CD4-positive, alpha-beta T cell treated with Interleukin-15 for 4 hours (primary cell): ENCODE measurements at regions not wholly inside any gene's neighbourhood (a gene's known extent, or its start where the extent isn't known, plus 50 kb on each side); places are given as distances from the start of the nearest gene placed in this dataset.
"Not testable (repeated sequence)": the region's sequence is repeated elsewhere in the genome, so short reads cannot be mapped to it uniquely, and the experiment has no call there.

ENCODE experiments used
- DNase-seq: peaks from one replicate; pipeline ENCODE4 v3.0.0-alpha.2; 2020; ENCODE audit warnings: low spot score

DNA sequence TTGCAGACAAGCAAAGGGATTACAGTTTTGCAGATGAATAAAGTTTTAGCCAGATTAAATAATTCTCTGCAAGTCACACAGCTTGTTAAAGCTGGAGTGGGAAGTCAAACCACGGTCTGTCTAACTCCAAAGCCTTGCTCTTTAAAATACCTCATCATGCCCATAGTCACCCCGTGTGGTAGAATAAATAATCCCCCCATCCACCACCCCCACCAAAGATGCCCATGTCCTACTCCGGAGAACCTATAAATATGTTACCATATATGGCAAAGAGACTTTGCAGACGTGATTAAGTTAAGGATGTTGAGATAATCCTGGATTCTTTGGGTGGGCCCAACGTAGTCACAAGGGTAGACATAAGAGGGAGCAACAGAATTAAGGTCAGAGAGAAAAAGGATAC is 118.7 kb downstream of the BEND2 start:
- DNase-seq, result no peak

DNA sequence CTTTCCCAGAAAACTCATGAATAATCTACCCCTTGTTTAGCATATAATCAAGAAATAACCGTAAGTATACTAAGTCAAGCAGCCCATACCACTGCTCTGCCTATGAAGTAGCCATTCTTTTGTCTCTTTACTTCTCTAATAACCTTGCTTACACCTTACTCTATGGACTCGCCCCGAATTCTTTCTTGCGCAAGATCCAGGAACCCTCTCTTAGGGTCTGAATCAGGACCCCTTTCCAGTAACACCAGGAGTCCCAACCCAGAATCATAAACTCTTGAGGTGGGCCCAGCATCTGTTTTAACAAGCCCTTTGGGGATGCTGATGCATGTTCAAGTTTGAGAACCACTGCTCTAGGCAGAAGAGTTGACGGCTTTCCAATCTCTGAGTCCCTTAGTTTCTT is 119.6 kb downstream of the BEND2 start:
- no peak for DNase-seq

DNA sequence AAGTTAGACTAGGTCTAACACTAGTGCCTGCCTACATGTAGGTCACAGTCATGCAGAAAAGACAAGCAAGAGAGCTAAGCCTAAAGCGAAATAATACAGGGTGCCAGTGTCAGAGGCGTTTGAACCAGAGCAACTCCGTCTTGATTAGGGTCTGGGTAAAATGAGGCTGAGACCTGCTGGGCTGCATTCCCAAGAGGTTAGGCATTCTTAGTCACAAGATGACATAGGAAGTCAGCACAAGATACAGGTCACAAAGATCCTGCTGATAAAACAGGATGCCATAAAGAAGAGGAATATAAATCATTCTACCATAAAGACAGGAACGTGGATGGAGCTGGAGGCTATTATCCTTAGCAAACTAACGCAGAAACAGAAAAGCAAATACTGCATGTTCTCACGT is 120.9 kb downstream of the BEND2 start:
- no peak for DNase-seq

DNA sequence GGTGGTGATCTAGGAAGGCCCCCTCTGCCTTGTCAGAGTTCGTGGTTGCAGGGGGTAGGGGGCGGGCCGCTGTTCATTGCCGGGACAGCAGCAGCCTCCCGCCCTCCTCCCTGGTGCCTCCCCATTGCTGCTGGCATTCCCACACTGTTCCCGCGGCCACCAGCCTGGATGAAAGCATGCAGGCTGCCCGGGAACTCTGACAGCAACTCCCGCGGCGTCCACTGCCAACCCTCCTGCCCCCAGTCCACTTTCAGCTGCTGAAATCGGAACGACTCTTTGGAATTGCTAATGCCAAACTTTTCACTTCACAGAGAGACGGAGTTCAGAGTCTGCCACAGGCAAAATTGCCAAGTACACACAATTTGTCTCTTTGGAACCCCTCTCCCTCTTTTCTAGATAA is 121.9 kb downstream of the BEND2 start:
- no peak for DNase-seq

DNA sequence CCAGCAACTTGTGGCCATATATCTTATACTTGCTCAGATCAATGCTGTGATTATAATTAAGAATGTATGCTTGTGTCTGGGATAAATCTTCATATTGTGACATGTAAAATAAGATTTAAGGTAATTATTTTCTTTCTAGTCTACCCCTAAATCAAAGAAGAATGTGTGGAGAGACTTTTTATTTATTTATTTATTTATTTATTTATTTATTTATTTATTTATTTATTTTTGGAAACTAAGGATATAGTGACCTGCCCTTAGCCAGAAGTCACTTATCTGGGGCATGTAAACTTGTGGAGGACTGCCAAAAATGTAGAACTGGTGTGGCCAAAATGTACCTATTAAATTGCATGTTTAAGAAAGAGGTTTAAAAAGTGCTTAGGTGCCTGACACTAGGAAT is 144.3 kb downstream of the BEND2 start:
- no peak for DNase-seq

DNA sequence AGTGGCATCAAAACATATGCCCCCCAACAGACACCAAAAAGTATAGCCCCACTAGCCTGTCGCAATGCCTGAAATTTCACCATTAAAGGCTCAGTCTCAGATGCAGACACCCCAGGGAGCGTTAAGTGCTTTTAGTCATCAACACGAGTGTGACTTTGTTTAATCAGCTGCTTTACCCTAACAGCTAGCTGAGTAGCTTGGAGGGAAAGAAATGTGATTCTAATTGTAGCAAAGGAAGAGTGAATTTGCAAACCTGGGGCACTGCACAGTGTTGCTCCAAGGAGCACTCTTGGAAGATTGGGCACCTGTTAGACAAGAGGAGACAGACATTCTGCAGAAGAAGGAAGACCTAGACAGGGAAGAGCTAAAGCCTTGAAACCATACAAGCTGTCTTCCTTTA is 145.1 kb downstream of the BEND2 start:
- DNase-seq, result no peak

DNA sequence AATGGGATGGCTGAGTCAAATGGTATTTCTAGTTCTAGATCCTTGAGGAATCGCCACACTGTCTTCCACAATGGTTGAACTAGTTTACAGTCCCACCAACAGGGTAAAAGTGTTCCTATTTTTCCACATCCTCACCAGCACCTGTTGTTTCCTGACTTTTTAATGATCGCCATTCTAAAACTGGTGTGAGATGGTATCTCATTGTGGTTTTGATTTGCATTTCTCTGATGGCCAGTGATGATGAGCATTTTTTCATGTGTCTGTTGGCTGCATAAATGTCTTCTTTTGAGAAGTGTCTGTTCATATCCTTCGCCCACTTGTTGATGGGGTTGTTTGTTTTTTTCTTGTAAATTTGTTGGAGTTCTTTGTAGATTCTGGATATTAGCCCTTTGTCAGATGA is 152.6 kb downstream of the BEND2 start:
- DNase-seq, result not testable (repeated sequence)

DNA sequence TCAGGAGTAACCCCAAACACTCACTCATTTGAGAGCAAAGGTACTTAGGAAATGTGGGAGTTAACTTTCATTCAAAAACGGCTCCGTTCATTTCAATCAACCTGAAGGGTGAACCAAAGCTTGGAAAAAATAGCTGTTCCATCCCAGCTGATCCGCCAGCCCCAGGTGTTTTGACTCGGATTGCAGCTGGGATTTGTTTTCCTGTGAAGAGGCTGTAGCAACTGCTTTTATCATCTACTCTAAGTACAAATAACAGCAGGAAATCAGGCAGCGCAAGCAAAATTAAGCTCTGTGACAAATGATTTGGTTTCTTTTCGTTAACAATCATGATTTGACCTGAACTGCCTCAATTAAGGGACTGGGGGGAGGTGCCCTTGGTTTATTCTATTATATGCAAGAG is 154.7 kb downstream of the BEND2 start:
- no peak for DNase-seq

DNA sequence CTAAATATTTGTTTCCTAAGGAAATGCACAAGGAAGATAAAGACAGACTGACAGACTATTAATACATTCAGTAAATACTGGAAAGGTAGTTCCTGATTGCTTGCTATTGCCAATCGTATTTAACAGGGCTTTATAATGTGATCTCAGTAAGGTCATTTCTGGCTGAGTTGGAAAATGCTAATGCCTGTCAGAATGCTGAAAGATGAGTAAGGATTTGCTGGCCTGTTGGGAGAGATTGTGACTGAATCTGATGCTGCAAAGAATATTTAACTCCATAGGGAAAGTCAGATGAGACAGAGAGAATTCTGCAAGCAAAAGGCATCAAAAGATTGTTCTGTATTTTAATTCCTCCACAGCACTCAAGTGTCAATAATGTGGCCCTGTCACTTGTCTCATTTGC is 169.0 kb downstream of the BEND2 start:
- DNase-seq, result no peak

DNA sequence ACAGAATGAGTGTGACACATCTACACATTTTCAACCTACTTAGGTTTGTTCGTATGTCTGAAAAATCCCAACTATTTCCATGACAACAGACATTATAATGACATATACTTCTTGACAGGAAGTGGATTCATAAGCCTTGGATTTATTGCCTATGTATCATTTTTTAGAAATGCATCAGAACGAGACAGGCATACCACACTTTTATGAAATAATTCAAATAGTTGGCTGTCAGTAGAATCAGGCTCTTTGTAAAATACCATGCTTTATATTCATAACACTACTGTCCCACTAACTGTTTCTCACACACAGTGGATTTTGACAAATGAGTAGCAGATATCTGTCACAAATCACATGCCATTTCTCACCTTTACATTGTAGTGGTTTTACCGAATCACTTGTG is 173.2 kb downstream of the BEND2 start:
- DNase-seq, result no peak

DNA sequence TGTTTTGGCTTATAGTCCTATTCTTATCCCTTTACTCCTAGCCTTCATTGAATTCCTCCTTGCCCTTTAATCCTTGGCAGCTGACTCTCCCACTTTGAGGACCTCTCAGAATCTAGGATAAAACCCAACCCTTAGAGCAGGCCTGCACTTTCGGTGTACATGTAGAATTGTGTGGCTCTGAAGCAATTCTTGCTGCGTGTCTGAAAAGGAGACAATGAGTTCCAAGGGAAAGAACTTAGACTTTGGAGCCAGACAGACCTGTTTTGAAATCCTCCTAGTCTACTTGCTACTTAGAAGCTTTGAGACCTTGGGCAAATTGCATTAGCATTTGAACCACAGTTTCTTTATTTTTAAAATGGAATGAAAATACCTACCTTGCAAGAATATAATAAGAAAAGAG is 175.2 kb downstream of the BEND2 start:
- no peak for DNase-seq

DNA sequence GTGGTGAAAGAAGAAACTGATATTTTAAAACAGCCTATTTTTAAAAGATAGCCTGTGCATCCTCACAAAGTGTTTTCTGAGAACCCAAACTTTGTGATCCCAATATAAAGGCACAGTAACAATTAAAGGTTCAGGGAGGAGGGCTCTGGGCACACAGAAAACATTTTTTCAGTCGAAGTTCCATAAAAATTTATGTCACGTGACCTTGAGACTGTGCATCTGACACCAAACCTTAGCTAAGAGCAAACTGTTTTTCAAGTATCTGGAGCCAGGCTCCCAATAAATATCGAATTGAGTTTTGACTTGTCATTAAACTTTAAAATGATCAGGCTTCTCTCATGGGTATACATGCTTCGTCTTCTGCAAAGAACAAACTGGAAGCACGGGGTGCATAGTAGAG is 177.9 kb downstream of the BEND2 start:
- no peak for DNase-seq

DNA sequence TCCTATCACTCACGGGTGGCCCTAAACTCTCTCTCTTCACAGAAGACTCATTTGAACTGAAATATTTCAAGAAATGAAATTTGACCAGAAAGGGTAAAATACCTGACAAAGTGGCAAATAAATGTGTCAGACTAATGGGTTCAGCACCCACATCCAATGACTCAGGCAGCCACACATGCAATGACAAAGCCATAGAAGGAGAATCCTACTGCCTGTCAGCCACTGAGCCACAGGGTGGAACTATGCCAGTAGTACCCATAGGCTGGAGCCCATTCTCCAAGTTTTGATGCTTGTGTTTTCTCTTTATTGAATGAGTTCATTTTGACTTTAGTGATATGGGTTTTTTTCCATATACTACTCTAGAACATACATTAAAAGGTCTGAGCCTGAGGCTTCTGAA is 179.0 kb downstream of the BEND2 start:
- DNase-seq, result no peak

DNA sequence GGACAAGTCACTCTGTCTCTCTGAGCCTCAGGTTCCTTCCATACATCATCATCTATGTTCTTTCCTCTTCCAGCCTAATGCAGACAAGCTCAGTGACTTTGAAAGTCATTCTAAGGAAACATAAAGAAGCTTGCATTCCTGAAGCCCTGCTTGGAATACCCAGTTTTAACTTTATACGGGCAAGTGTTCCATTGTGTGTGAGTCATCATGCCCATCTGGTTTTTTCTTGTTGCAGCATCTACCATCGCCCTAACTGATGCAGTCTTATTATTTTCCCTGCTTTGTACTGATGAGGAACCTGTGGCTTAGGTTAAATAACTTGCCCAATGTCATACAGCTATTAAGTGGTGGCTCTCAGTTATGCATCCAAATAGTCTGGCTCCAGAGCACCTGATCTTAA is 177.9 kb upstream of the RAI2 start:
- DNase-seq, result no peak

DNA sequence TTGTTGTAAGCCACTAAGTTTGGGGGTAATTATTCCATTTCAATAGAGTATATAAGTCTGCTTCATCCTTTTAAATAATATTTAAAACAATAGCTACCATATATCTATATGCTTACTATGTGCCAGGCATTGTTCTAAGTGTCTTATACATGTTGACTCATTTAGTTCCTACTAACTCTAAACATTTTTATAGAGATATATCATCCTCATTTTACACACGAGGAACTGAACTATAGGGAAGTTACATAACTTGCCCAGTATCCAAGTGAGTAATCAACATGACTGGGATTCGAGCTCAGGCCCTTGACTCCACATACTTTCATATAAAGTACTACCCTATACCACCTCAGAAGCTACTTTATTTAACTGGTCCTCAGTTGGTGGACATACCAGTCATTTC is 175.3 kb upstream of the RAI2 start:
- no peak for DNase-seq

DNA sequence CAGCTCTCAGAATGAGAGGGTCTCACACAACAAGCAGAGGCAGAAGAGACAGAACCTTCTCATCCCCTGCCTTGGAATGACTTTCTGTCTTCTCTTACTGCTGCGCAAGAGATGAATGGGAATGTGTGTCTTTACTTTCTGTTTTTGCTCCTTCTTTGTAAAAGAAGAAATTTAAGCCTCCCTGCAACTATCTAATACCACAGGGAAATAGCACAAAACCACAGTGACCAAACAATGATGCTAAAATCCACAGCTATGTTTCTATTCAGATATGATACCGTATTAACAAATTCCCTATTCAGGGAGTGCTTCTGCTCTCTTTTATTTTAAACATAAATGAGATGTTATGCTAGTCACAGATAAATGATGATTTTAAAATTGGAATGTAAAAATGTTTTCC is 173.8 kb upstream of the RAI2 start:
- no peak for DNase-seq

DNA sequence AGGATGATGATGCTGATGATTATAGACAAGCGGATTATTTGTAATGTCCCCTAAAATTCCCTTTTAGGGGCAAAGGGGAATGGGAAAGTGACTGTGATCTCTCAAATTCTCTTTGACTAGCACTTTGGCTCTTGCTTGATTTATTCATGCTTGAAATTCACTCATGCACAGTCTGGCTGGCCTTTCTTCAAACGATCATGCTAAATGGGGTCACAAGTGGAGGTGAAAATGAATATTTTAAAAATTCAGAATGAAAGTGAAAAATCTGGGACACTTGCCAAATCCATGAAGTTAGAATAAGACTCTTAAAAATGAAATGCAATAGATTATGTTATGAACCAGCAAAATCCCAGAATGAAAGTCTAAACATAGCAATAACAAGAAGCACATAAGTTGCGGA is 173.4 kb upstream of the RAI2 start:
- no peak for DNase-seq

DNA sequence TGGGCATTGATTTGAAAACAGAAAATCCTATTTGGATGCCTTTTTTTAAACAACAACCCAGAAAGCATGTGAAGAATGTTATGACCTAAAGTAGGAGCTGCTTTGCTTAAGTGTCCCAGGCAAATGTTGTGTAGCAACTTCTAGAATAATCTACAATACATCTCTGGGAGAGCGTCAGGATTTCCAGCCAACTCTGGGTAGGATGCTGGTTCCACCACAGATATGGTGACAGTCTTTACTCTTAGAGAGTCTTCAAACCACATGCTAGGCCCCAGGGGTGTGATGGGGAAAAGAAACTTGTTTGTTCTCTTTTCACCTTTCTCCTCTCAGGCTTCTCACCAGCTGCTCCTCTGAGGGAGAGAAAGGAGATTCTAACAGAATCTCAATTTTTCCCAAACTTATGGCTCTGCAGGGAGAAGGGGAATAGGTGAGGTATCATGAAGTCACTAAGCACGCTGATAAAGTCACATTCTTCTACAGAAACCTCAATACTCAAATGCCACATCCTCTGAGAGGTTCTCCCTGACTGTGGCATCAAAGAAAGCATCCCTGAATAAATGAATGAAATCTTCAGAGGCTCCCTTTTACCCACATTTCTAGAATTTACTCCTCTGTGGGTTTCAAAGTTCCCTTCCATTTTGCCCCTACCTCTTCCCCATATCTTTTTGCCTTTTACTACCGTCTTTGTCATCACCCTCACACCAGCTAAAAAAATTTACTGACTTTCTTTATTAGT is 171.6 kb upstream of the RAI2 start:
- no peak for DNase-seq

DNA sequence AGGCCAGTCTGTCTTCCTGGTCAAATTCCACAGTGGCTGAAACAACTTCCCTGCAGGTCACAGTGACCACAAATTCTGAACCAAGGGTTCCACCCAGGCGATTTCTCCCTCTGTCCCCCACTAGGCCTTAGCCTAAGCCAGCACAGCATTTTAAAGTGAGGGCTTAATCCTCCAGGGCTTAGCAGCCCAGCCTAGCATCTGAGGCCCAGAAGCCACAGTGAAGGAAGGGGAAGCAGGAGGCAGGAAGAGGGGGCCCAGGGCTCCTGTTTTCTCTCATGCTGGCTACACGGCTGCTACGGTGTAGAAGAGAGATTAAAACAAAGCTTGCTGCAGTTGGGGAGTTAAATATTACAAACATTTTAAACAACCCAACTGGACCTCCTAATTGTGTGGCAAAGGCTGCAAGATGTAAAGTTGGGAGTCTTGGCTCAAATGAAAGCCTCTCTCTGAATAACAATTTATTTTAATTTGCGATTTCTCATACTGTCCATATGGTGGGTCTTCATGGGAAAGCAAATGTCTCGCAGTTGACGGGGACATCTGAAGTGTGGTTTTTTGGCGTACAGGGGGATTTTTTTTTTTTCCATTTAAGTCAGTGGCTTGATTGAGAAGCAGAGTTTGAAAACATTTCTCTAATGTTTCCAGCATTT is 170.8 kb upstream of the RAI2 start:
- DNase-seq, result no peak

DNA sequence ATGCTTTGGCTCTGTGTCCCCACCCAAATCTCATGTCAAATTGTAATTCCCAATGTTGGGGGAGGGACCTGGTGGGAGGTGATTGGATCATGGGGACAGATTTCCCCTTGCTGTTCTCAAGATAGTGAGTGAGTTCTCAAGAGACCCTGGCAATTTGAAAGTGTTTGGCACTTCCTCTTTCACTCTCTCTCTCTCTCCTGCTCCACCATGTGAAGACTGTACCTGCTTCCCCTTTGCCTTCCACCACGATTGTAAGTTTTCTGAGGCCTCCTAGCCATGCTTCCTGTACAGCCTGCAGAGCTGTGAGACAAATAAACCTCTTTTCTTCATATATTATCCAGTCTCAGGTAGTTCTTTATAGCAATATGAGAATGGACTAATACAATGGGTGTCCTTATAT is 169.6 kb upstream of the RAI2 start:
- DNase-seq, result not testable (repeated sequence)

DNA sequence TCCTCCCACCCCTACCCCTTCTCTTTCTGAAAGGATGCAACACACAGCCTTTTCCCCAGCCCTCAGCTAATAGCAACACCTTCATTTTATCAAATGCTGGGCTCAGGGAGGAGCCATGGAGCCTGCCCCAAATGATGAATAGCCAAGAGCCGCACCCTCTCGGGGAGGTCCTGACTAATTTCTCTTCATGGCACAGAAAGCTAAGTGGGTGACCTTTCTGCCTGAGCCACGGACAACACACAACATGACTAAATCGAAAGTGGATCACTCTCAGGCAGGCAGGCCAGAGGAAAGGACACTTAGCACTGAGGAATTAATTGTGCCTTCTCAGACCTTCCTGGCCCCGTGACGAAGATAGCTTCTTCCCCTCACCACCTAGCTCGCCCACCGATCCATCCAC is 165.1 kb upstream of the RAI2 start:
- DNase-seq, result no peak

DNA sequence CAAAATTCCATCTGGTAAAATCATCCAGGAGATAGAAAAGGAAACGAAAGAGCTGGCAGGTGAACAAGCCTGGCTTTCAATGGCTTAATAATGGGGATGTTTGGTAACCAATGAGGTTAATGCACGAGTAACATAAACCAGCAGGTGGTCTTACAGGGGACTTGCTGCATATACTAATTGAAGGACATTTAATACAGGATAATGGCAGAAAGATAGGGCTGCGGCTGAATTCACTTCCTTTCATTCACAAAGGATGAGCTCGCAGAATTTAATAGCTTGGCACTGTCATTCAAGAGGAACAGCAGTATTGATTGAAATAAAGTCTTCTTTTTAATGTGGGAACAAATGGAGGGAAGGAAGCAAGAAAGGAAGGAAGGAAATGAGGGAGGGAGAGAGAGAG is 156.3 kb upstream of the RAI2 start:
- no peak for DNase-seq

DNA sequence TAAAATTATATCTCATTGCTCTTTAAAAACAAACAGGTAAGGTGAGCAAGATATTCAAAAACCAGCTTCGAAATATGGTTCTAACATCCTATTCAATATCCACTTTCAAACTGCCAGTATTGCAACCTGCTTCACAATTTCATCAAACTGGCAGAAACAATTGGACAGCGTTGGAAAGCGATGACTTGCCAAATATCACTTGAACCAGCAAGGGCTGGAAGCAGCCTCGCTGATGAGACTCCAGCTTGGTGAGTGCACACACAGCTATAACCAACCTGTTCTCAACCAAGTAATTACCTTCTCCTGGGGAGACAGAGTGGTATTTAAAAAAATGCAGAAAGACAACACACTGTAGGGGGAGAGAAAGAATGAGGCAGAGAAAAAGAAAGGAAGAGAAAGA is 155.8 kb upstream of the RAI2 start:
- DNase-seq, result no peak

DNA sequence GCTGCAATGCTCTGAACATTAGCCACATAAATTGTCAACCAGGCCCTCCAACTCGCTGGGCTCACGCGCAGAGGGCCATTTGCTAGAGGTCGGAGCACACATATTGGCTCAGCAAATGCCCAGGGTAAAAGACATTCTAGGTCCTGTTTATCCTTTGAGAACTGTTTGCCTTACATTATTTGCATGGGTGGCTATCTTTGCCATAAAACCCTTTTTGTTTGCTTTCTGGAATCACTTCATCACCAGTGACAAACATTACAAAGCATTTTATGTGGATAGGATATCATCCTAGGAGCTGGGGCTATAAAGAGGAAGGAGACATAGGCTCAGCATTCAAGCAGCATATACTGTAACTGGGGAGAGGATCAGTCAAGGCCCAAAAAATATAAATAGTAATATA is 149.2 kb upstream of the RAI2 start:
- no peak for DNase-seq
